ENCODE measurements at regions not wholly inside any gene's neighbourhood (a gene's known extent, or its start where the extent isn't known, plus 50 kb on each side); places are given as distances from the start of the nearest gene placed in this dataset.

DNA sequence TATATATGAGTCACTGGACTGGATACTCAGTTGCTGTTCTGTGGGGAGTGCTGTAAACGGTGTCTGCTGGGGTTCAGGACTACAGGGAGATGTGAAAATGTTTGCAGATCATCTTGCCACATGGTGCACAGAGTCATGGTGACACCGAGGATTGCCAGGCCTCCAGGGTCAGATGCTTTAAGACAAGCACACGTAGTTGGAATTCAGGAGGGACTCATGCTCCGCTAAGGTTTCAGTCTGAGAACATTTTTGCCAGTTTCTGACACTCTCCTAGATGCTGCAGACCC is 211.3 kb downstream of the CXCL12 start:
- TF ChIP-seq, protein P1, sequence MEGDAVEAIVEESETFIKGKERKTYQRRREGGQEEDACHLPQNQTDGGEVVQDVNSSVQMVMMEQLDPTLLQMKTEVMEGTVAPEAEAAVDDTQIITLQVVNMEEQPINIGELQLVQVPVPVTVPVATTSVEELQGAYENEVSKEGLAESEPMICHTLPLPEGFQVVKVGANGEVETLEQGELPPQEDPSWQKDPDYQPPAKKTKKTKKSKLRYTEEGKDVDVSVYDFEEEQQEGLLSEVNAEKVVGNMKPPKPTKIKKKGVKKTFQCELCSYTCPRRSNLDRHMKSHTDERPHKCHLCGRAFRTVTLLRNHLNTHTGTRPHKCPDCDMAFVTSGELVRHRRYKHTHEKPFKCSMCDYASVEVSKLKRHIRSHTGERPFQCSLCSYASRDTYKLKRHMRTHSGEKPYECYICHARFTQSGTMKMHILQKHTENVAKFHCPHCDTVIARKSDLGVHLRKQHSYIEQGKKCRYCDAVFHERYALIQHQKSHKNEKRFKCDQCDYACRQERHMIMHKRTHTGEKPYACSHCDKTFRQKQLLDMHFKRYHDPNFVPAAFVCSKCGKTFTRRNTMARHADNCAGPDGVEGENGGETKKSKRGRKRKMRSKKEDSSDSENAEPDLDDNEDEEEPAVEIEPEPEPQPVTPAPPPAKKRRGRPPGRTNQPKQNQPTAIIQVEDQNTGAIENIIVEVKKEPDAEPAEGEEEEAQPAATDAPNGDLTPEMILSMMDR (IDR thresholded peaks at IDR 0.05; ENCODE audit: borderline replicate concordance, extremely low read depth, low read length, poor library complexity, severe bottlenecking), result no peak
- no peak for TF ChIP-seq EZH2 (IDR thresholded peaks at IDR 0.05; ENCODE audit: borderline replicate concordance, low read depth, low read length, severe bottlenecking)
